Tibial nerve (tissue), 3 donors: ENCODE measurements at regions not wholly inside any gene's neighbourhood (a gene's known extent, or its start where the extent isn't known, plus 50 kb on each side); places are given as distances from the start of the nearest gene placed in this dataset.

Source experiments
- POLR2A ChIP-seq, 2 donors: fragments of 450-650 bp; IDR thresholded peaks; one replicate each; pipeline ENCODE4 v1.6.1; 2017; ENCODE audit warnings: antibody characterized with exemption in 2 of 2, mild to moderate bottlenecking in 2 of 2, moderate library complexity in 2 of 2
- TF ChIP-seq, protein P1 (sequence below), 5 experiments: fragments of 200-600 bp in 3 of 5; fragments of 450-650 bp in 2 of 5; sonication (generic) in 3 of 5; IDR thresholded peaks; one replicate each; pipeline ENCODE4 v1.5.1; 2016 to 2019; ENCODE audit warnings: antibody characterized with exemption in 5 of 5, mild to moderate bottlenecking in 3 of 5, moderate library complexity in 2 of 5

DNA sequence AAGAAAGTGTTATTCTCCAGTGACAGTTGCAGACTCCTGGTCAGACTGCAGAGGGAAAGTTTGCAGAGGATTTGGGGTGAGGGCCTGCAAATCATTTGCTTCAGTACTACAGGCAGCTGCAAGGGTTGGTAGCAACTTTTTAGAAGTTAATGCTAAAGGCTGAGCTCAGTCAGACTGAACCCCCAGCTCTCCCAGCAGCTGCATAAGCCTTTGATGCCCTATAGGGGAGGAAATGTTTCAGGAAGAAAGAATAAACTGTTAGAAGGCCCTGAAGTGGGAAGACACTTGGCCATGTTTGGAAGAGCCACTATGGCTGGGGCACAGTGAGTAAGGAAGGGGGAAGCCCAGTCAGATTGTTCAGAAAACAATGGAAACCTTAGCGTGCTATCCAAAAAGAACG lies 383.6 kb downstream of the TTLL7 start:
- TF ChIP-seq, protein P1, sequence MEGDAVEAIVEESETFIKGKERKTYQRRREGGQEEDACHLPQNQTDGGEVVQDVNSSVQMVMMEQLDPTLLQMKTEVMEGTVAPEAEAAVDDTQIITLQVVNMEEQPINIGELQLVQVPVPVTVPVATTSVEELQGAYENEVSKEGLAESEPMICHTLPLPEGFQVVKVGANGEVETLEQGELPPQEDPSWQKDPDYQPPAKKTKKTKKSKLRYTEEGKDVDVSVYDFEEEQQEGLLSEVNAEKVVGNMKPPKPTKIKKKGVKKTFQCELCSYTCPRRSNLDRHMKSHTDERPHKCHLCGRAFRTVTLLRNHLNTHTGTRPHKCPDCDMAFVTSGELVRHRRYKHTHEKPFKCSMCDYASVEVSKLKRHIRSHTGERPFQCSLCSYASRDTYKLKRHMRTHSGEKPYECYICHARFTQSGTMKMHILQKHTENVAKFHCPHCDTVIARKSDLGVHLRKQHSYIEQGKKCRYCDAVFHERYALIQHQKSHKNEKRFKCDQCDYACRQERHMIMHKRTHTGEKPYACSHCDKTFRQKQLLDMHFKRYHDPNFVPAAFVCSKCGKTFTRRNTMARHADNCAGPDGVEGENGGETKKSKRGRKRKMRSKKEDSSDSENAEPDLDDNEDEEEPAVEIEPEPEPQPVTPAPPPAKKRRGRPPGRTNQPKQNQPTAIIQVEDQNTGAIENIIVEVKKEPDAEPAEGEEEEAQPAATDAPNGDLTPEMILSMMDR (IDR thresholded peaks at IDR 0.05), result no peak
- TF ChIP-seq POLR2A (IDR thresholded peaks at IDR 0.05), result no peak
